GM21619 (cell line): ENCODE measurements at regions not wholly inside any gene's neighbourhood (a gene's known extent, or its start where the extent isn't known, plus 50 kb on each side); places are given as distances from the start of the nearest gene placed in this dataset.

Source experiments
- ATAC-seq: cut with Tn5 transposase; IDR thresholded peaks from one replicate; pipeline ENCODE4 v1.9.1; 2021; ENCODE audit not compliant: unreplicated experiment

- no peak for ATAC-seq
These were observed 57.9 kb upstream of the VSTM2B start for GRCh38 chr19:29467824-29468401.

DNA sequence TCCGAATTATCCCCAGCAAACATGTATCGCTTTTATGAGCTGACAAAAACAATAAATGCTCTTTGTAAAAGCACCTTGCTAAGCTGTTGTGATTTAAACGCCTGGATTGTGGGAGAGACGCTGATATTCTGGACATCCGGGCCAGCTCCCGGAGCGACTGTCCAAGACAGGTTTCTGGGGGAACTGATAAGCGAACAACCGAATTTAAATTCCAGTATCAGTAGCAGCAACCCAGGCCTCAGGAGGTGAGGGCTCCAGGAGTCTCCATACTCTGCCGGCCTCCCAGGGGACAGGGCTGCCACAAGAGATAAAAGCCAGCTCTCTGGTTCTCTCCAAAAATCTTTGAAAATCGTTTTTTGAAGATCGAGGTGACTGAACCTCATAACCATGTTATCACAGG, 50.3 kb upstream of the VSTM2B start:
- no peak for ATAC-seq
